ENCODE measurements at regions not wholly inside any gene's neighbourhood (a gene's known extent, or its start where the extent isn't known, plus 50 kb on each side); places are given as distances from the start of the nearest gene placed in this dataset.

DNA sequence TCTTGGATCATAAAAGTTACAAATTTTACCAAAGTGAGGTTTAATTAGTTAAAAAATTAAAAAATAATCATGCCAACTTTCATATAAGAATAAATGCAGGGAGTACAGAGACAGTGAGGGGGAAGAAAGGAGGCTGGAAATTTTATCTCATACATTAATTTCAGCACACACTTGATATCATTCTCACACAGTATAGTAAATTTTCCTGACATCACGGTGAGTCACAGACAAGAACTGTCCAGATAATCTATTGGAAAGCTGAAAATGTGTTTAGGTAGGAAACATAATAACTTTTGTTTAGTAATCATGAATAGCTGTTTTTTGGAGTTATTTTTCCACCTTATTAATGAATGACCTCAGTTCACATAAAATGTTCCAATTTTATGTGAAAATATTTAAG lies 1204.8 kb downstream of the GALC start:
- H3K4me3 ChIP-seq (ENCODE audit: low read length): no peak overlapping the region
- H3F3A ChIP-seq (ENCODE audit: control insufficient read depth, insufficient read depth): no peaks in the 10 kb centered on the region
- no peak overlapping the region for H3K27ac ChIP-seq (ENCODE audit: low read depth, low read length)
- no peaks in the 10 kb centered on the region for H4K20me1 ChIP-seq (ENCODE audit: control insufficient read depth, insufficient read depth, low read depth, low read length)
- no peaks in the 10 kb centered on the region for H3K27me3 ChIP-seq (ENCODE audit: control insufficient read depth, low read length)
- H3K9me2 ChIP-seq (replicated peaks; ENCODE audit: control insufficient read depth, low read length): no peaks in the 10 kb centered on the region
- H3K9me3 ChIP-seq (ENCODE audit: control insufficient read depth, insufficient read depth, low read length): no peaks in the 10 kb centered on the region
- no peaks in the 10 kb centered on the region for H3K79me2 ChIP-seq (ENCODE audit: control insufficient read depth, low read length)
- TF ChIP-seq EZH2phosphoT487 (IDR thresholded peaks at IDR 0.05; ENCODE audit: borderline replicate concordance, low read length): no peak
- TF ChIP-seq, protein P1, sequence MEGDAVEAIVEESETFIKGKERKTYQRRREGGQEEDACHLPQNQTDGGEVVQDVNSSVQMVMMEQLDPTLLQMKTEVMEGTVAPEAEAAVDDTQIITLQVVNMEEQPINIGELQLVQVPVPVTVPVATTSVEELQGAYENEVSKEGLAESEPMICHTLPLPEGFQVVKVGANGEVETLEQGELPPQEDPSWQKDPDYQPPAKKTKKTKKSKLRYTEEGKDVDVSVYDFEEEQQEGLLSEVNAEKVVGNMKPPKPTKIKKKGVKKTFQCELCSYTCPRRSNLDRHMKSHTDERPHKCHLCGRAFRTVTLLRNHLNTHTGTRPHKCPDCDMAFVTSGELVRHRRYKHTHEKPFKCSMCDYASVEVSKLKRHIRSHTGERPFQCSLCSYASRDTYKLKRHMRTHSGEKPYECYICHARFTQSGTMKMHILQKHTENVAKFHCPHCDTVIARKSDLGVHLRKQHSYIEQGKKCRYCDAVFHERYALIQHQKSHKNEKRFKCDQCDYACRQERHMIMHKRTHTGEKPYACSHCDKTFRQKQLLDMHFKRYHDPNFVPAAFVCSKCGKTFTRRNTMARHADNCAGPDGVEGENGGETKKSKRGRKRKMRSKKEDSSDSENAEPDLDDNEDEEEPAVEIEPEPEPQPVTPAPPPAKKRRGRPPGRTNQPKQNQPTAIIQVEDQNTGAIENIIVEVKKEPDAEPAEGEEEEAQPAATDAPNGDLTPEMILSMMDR (IDR thresholded peaks at IDR 0.05; ENCODE audit: low read depth, low read length, poor library complexity, severe bottlenecking): no peak
- H3K36me3 ChIP-seq (ENCODE audit: control insufficient read depth, low read length): no peaks in the 10 kb centered on the region
- no peaks in the 10 kb centered on the region for H3K4me1 ChIP-seq (ENCODE audit: control insufficient read depth, low read length)
- H3K4me2 ChIP-seq (ENCODE audit: low read length): no peak overlapping the region

DNA sequence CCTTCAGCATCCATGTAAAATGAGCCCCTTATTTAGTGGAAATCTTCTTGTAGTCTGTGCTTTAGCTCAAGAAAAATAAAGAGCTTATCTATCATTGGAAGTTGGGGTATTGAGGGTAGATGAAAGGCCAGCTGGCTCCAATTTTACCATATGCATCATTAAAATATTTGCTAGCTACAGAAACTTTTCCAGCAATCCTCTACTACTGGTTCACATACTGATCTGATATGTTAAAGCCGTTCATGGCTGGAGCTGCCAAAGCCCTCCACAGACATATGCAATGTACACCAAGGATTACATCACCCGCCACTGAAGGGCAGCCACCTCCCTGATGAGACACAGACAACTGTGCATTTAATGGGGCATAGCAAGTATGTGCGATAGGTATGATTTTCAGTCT lies 1205.3 kb downstream of the GALC start:
- Histone ChIP-seq H3K27ac (ENCODE audit: low read depth, low read length) (no peak overlapping the region), H3K9me3 (ENCODE audit: control insufficient read depth, insufficient read depth, low read length) (no peaks in the 10 kb centered on the region)
- TF ChIP-seq, protein P1 (IDR thresholded peaks at IDR 0.05; ENCODE audit: low read depth, low read length, poor library complexity, severe bottlenecking): no peak
- no peak for TF ChIP-seq EZH2phosphoT487 (IDR thresholded peaks at IDR 0.05; ENCODE audit: borderline replicate concordance, low read length)

DNA sequence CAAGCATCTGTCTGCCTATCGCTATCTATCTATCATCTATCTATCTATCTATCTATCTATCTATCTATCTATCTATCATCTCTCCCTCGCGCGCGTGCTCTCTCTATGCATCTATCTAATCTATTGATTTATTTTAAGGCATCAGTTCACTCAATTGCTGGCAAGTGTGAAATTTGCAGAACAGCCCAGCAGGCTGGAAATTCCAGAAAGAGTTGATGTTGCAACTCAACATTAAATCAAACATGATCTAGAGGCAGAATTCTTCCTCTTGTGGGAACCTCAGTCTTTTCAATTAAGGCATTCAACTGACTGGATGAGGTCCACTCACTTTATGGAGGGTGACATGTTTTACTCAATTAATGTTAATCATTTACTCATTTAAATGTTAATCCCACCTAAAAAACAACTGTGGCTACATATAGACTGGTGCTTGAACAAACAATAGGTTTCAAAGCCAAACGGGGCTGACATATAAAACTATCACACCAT lies 1210.8 kb downstream of the GALC start:
- Histone ChIP-seq H3K9me3 (ENCODE audit: control insufficient read depth, insufficient read depth, low read length) (no peaks in the 10 kb centered on the region), H3F3A (ENCODE audit: control insufficient read depth, insufficient read depth) (no peaks in the 10 kb centered on the region), H3K9me2 (replicated peaks; ENCODE audit: control insufficient read depth, low read length) (no peaks in the 10 kb centered on the region), H3K79me2 (ENCODE audit: control insufficient read depth, low read length) (no peaks in the 10 kb centered on the region), H3K4me1 (ENCODE audit: control insufficient read depth, low read length) (no peaks in the 10 kb centered on the region), H3K27me3 (ENCODE audit: control insufficient read depth, low read length) (no peaks in the 10 kb centered on the region), H3K27ac (ENCODE audit: low read depth, low read length) (no peak overlapping the region), H3K36me3 (ENCODE audit: control insufficient read depth, low read length) (no peaks in the 10 kb centered on the region), H3K4me2 (ENCODE audit: low read length) (no peak overlapping the region), H3K4me3 (ENCODE audit: low read length) (no peak overlapping the region), H4K20me1 (ENCODE audit: control insufficient read depth, insufficient read depth, low read depth, low read length) (no peaks in the 10 kb centered on the region)
- no peak for TF ChIP-seq EZH2phosphoT487 (IDR thresholded peaks at IDR 0.05; ENCODE audit: borderline replicate concordance, low read length)
- TF ChIP-seq, protein P1 (IDR thresholded peaks at IDR 0.05; ENCODE audit: low read depth, low read length, poor library complexity, severe bottlenecking): no peak

More for the DNA sequence above, 1205.3 kb downstream of the GALC start:
- H3K4me1 ChIP-seq (ENCODE audit: control insufficient read depth, low read length): no peaks in the 10 kb centered on the region
- H3K4me2 ChIP-seq (ENCODE audit: low read length): no peak overlapping the region
- H3K9me2 ChIP-seq (replicated peaks; ENCODE audit: control insufficient read depth, low read length): no peaks in the 10 kb centered on the region
- no peaks in the 10 kb centered on the region for H3K36me3 ChIP-seq (ENCODE audit: control insufficient read depth, low read length)
- no peaks in the 10 kb centered on the region for H4K20me1 ChIP-seq (ENCODE audit: control insufficient read depth, insufficient read depth, low read depth, low read length)
- no peaks in the 10 kb centered on the region for H3K79me2 ChIP-seq (ENCODE audit: control insufficient read depth, low read length)
- no peak overlapping the region for H3K4me3 ChIP-seq (ENCODE audit: low read length)
- no peaks in the 10 kb centered on the region for H3K27me3 ChIP-seq (ENCODE audit: control insufficient read depth, low read length)
- H3F3A ChIP-seq (ENCODE audit: control insufficient read depth, insufficient read depth): no peaks in the 10 kb centered on the region
